Astrocyte of the hippocampus (primary cell): ENCODE measurements at regions not wholly inside any gene's neighbourhood (a gene's known extent, or its start where the extent isn't known, plus 50 kb on each side); places are given as distances from the start of the nearest gene placed in this dataset.

ENCODE experiments used
- DNase-seq: peaks from one replicate; pipeline ENCODE4 v3.0.0; 2011; ENCODE audit warnings: low read depth, low spot score

GRCh38 chr11:42589286-42589685 is 722.5 kb upstream of the API5 start:
- no peak for DNase-seq

- no peak for DNase-seq
Measured at GRCh38 chr11:42591841-42592240, 720.0 kb upstream of the API5 start.

DNA sequence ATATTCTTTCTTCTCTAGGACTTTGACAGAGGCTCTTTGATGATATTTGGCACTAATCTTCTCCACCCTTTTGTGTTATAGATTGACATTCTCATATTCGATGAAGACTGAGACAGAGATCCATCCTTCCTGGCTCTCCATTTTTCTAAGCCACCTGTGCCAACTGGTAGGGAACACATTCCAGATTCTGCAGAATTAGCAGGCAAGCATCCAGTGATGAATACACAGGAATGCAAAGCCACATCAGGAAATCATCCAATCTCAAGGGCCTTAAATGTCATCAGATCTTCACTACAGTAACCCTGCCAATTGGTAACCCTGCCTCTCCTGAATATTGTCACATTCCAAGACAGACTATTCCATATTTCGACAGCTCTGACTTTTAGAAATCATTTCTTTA is 718.4 kb upstream of the API5 start:
- DNase-seq = peak; percentile 6

DNA sequence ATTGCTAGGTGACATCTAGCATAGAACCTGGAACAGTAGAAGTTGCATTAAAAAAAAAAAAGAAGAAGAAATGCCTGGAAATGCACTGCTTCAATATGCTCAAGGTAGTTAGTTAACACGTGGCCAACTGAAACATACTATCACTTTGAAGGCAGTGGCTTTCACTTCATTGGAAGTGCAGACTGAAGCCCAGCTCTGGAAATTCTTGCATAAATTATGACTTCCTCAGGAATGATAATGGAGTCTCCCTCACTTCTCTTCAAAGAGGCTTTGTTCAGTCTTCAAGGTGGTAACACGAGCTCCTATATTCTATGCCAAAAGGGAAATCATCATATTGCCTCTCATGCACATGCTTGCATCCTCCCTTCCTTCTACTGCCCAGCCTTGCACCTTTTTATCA is 715.9 kb upstream of the API5 start:
- DNase-seq = peak; percentile 32

DNA sequence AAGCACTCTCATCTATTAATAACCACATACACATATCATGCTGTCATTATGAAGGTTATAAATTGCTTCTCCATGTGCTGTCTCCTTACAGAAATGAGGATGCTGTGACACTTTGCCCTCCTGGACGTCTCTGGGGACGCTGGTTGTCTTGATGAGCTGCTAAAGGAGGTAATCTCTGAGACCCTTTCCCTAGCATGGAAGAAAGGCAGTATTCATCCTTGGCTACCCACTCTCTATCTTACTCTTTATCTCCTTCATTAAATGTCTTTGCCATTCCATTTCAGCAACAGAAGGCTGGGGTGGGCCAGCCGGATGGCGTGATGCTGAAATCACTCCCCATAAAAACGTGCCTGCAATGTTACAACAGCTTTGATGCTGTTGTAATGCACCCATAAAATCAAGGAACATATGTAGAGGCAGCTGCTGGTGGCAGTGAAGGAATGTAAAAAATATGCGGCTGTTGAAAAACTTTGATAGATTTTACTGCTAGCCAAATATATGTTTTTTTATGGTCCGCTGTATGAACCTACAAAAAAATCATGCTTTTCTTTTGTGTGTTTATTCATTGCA is 715.1 kb upstream of the API5 start:
- no peak for DNase-seq

DNA sequence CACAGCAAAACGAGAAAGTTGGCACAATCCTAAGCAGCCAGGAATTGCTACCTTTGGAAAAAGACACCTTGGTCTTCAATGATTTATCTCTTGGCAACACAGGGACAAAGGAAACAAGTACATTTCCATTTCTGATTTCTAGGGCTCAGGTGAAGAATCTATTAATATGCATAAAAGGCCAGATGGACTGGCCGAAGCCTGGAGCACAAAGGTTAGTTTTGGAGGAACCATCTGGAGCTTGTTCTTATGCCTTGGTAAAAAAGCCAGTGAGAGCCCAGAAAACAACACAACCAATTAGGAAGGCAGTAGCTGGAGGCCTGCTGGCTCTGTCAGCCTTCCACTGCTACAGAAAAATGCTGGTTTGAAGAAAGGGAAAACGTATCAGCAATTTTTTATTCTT is 713.5 kb upstream of the API5 start:
- no peak for DNase-seq

GRCh38 chr11:42620796-42621195 is 691.0 kb upstream of the API5 start:
- DNase-seq = peak; percentile 57

- no peak for DNase-seq
Measured at GRCh38 chr11:42625757-42626665, 685.8 kb upstream of the API5 start.

GRCh38 chr11:42631220-42631843 is 680.5 kb upstream of the API5 start:
- DNase-seq = peak; percentile 70

- no peak for DNase-seq
Measured at GRCh38 chr11:42646959-42647358, 664.8 kb upstream of the API5 start.

DNA sequence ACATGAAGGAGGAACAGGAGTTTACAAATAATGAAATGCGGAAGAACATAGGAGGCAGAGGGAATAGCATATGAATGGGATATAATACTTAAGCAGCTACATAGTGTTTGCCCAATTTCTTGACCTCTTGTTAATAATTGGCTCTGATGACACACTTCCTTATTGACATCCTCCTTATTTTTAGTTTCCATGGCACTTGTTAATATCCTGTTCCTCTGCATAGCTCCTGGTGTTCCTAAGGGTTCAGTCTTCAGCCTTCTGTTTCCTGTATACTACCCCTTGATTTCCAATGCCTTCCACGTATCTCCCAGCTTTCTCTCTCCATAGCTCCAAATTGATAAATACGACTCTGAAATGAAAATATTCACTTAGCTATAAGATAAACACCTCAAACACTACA is 663.8 kb upstream of the API5 start:
- DNase-seq = no peak

- DNase-seq = no peak
Measured at GRCh38 chr11:42651621-42652020, 660.2 kb upstream of the API5 start.

DNA sequence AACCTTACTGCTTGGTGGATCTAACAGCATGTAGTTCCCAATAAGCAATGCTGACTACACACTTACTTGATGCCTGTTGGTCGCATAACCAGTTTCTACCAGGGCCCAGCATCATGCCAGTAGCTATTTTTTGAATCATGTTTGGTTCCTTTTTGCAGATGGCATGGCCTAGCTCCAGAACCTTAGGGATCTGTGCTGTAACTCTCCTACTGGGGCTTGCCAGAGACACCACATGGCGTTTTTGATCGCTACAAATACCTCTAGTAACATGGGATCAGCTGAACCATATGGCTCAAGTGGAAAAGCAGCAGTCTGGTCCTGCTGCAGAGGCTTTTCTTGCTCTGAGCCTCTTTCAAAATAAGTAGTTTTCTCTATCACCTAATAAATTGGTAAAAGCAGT is 654.6 kb upstream of the API5 start:
- DNase-seq = no peak

- no peak for DNase-seq
Measured at GRCh38 chr11:42661942-42662341, 649.9 kb upstream of the API5 start.

- no peak for DNase-seq
Measured at GRCh38 chr11:42669248-42669976, 642.4 kb upstream of the API5 start.

- DNase-seq = no peak
Measured at GRCh38 chr11:42674436-42674835, 637.4 kb upstream of the API5 start.

DNA sequence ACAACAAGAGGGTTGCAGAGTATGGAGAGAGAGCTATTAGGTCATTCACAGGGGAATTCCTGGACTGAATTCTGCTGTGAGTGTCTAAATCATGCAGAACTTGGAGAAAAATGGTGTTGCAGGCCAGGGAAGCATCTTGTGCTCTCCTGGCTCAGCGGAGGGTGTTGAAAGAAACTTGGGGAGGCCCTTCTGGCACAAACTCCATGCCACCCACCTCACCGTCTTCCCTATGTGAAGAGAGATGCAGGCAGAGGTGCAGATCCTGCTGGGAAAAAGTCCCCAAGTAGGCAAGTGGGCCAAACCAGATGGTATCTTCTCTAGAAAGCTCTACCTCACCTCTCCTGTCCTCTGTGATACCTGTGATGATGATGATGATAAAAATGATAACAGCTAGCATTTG is 604.3 kb upstream of the API5 start:
- no peak for DNase-seq

DNA sequence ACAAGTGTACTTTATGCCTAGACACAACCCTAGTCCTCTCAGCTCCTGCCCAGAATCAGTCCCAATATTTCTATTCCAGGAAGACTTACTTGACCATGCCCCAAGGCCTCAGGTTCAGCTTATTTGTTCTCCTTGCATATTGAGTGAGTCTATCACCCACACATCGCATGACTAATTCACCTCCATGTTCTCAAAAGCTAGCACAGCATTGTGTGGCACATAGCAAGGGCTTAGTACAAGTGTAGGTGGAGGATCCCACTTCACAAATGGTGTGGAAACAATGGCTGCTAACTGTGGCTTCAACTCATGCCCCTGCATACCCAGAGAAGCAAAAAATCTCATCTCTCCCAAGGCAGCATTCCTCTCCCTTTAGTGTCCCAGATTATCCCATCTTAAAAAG is 602.6 kb upstream of the API5 start:
- DNase-seq = no peak

GRCh38 chr11:42713279-42713678 is 598.5 kb upstream of the API5 start:
- DNase-seq = no peak

DNA sequence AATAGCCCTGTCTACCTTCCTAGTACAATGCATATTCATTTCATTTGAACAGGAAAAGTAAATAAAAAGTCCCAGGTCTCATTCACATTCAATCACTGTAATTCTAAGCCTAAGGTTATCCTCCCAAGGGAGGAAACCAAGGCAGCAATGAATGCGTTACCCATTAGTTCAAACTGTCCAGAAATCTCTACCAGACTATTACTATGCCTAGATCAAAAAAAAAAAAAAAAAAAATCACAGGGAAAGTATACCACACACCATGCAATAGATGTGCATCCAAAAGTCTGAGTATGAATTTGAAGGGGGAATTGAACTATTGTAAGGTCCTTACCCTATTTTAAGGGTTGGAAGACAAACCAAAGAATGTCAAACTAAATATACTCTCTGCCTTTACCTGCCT is 598.0 kb upstream of the API5 start:
- DNase-seq = no peak

DNA sequence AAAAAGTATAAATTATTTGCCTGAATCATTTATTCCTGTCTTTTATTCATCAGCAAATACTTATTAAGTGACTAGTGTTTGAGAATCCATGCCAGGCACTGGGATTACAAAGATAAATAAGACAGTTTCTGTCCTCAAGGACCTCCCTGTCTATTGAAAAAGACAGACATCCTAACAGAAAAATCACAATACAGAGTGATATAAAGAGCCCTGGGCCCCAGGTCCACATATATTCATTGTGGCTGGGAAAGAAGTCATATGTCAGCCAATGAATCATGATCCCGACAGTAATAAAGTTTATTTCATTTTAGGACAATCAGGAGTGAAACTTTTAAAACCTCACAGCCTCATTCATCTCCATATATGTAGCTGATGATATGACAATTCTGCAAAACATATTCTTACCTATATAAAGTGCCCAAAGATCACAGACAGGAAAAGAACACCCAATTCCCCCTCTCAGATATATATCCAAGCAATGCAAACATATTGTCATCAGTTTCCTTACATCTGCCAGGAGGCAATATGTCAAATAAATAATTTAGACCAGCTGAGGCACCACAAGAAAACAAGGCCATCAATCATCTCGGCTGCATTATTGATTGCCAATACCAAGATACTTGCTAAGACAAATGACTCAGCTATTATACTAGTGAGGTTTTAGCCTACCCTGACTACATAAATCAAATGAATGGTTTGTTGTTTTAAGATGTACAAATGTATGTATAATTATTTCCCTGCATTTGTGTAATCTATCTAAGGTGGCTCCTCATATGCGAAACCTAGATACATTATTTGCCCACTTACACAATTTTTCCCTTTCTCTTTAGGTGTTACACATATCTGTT is 590.9 kb upstream of the API5 start:
- DNase-seq = no peak
